ENCODE measurements at regions not wholly inside any gene's neighbourhood (a gene's known extent, or its start where the extent isn't known, plus 50 kb on each side); places are given as distances from the start of the nearest gene placed in this dataset.
"Not testable (repeated sequence)": the region's sequence is repeated elsewhere in the genome, so short reads cannot be mapped to it uniquely, and the experiment has no call there.

- not testable (repeated sequence) for DNase-seq (ENCODE audit: low read depth, low spot score); H3K27ac ChIP-seq (ENCODE audit: low read length); H3K4me1 ChIP-seq (ENCODE audit: control insufficient read depth, insufficient read depth, low read length); H3K27me3 ChIP-seq (ENCODE audit: control insufficient read depth, insufficient read depth, low read length); H3K36me3 ChIP-seq (ENCODE audit: control insufficient read depth, insufficient read depth, low read length); H3K9me3 ChIP-seq (ENCODE audit: control insufficient read depth, insufficient read depth, low read length); H3K4me3 ChIP-seq (ENCODE audit: low read length)
- WGBS (ENCODE audit: insufficient coverage, insufficient read length): no CpG with 5 or more reads among the region's 26 CpGs
These were observed 76.4 kb upstream of the AADAT start for GRCh38 chr4:170166193-170166592.

GRCh38 chr4:170162416-170162815 lies 72.7 kb upstream of the AADAT start:
- no peak overlapping the region for H3K4me3 ChIP-seq (ENCODE audit: low read length)
- H3K4me1 ChIP-seq (ENCODE audit: control insufficient read depth, insufficient read depth, low read length): no peaks in the 10 kb centered on the region
- H3K27ac ChIP-seq (ENCODE audit: low read length): no peak overlapping the region
- H3K9me3 ChIP-seq (ENCODE audit: control insufficient read depth, insufficient read depth, low read length): no peaks in the 10 kb centered on the region
- DNase-seq (ENCODE audit: low read depth, low spot score): no peak
- H3K36me3 ChIP-seq (ENCODE audit: control insufficient read depth, insufficient read depth, low read length): no peaks in the 10 kb centered on the region
- H3K27me3 ChIP-seq (ENCODE audit: control insufficient read depth, insufficient read depth, low read length): no peaks in the 10 kb centered on the region

DNA sequence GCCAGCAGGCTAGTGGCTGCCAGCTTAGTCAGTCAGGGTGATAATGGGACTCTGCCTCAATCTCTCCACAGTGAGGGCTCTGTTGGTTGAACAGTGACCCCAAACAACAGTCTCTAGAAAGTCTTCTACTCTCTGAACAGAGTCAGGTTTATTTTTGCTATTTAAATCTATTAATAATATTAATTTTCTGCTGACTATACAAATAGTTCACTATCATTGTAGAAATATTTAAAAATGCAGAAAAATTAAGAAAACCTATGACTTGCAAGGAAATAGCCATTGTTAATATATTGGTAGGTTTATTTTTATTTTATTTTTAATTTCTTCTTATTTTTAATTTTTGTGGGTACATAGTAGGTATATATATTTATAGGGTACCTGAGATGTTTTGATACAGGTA lies 67.9 kb upstream of the AADAT start:
- no peak for DNase-seq (ENCODE audit: low read depth, low spot score)
- Histone ChIP-seq H3K27me3 (ENCODE audit: control insufficient read depth, insufficient read depth, low read length) (no peaks in the 10 kb centered on the region), H3K9me3 (ENCODE audit: control insufficient read depth, insufficient read depth, low read length) (no peaks in the 10 kb centered on the region), H3K4me1 (ENCODE audit: control insufficient read depth, insufficient read depth, low read length) (no peaks in the 10 kb centered on the region), H3K36me3 (ENCODE audit: control insufficient read depth, insufficient read depth, low read length) (no peaks in the 10 kb centered on the region), H3K27ac (ENCODE audit: low read length) (no peak overlapping the region), H3K4me3 (ENCODE audit: low read length) (no peak overlapping the region)

GRCh38 chr4:170145120-170145519 lies 55.4 kb upstream of the AADAT start:
- Histone ChIP-seq H3K4me3 (ENCODE audit: low read length) (no peak overlapping the region), H3K4me1 (ENCODE audit: control insufficient read depth, insufficient read depth, low read length) (no peaks in the 10 kb centered on the region), H3K27me3 (ENCODE audit: control insufficient read depth, insufficient read depth, low read length) (no peaks in the 10 kb centered on the region), H3K9me3 (ENCODE audit: control insufficient read depth, insufficient read depth, low read length) (no peaks in the 10 kb centered on the region), H3K36me3 (ENCODE audit: control insufficient read depth, insufficient read depth, low read length) (no peaks in the 10 kb centered on the region), H3K27ac (ENCODE audit: low read length) (no peak overlapping the region)
- WGBS (ENCODE audit: insufficient coverage, insufficient read length): no CpG with 5 or more reads among the region's 1 CpG
- DNase-seq (ENCODE audit: low read depth, low spot score): no peak

DNA sequence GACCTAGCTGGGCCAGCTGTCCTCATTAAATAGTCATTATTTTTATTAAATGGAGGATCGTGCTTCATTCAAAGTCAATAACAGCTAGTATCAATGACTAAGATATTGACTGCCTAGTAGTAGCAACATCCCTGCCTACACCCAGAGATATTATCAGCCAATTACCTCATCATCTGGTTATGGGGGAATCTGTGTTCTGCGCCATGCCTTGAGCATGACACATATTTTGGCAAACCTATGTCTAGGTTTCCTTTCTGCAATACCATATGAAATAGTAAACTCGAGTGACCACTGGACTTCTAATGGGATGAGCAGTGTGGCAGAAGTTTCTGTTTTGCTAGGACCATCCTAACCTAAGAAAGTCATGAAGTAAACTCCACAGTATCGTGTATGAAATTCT lies 50.0 kb upstream of the AADAT start:
- H3K4me3 ChIP-seq (ENCODE audit: low read length): no peak overlapping the region
- no peaks in the 10 kb centered on the region for H3K4me1 ChIP-seq (ENCODE audit: control insufficient read depth, insufficient read depth, low read length)
- DNase-seq (ENCODE audit: low read depth, low spot score): no peak
- WGBS (ENCODE audit: insufficient coverage, insufficient read length): no CpG with 5 or more reads among the region's 4 CpGs
- no peaks in the 10 kb centered on the region for H3K27me3 ChIP-seq (ENCODE audit: control insufficient read depth, insufficient read depth, low read length)
- H3K36me3 ChIP-seq (ENCODE audit: control insufficient read depth, insufficient read depth, low read length): no peaks in the 10 kb centered on the region
- no peaks in the 10 kb centered on the region for H3K9me3 ChIP-seq (ENCODE audit: control insufficient read depth, insufficient read depth, low read length)
- no peak overlapping the region for H3K27ac ChIP-seq (ENCODE audit: low read length)

All from iPS DF 6.9 (cell line).